Muscle of back (tissue), 3 donors: ENCODE measurements at regions not wholly inside any gene's neighbourhood (a gene's known extent, or its start where the extent isn't known, plus 50 kb on each side); places are given as distances from the start of the nearest gene placed in this dataset.

Source experiments
- DNase-seq, 3 donors: peaks; one replicate each; pipeline versions ENCODE4 v3.0.0 to v3.0.0-alpha.2; 2013

GRCh38 chr15:88744548-88745020, 58.7 kb upstream of the ACAN start:
- peak in 1 of 3 donors; percentile 50 for DNase-seq

GRCh38 chr15:88745065-88745464, 58.2 kb upstream of the ACAN start:
- DNase-seq, result no peak

GRCh38 chr15:88745696-88746095, 57.5 kb upstream of the ACAN start:
- peak in 1 of 3 donors; percentile 80 for DNase-seq

- DNase-seq, result no peak
These were observed 56.8 kb upstream of the ACAN start for GRCh38 chr15:88746451-88746850.

- DNase-seq, result no peak
These were observed 56.1 kb upstream of the ACAN start for GRCh38 chr15:88747111-88747510.

- no peak for DNase-seq
These were observed 55.6 kb upstream of the ACAN start for GRCh38 chr15:88747631-88748030.

GRCh38 chr15:88748081-88748480, 55.2 kb upstream of the ACAN start:
- DNase-seq, result no peak

- no peak for DNase-seq
These were observed 54.6 kb upstream of the ACAN start for GRCh38 chr15:88748651-88749050.

- no peak for DNase-seq
These were observed 53.5 kb upstream of the ACAN start for GRCh38 chr15:88749699-88750098.

GRCh38 chr15:88752501-88752900, 50.7 kb upstream of the ACAN start:
- DNase-seq, result no peak

- no peak for DNase-seq
These were observed 50.3 kb upstream of the ACAN start for GRCh38 chr15:88752951-88753350.
